8988T (cell line): ENCODE measurements at regions not wholly inside any gene's neighbourhood (a gene's known extent, or its start where the extent isn't known, plus 50 kb on each side); places are given as distances from the start of the nearest gene placed in this dataset.

Source experiments
- DNase-seq: peaks from one replicate; pipeline ENCODE4 v3.0.0; 2011

DNA sequence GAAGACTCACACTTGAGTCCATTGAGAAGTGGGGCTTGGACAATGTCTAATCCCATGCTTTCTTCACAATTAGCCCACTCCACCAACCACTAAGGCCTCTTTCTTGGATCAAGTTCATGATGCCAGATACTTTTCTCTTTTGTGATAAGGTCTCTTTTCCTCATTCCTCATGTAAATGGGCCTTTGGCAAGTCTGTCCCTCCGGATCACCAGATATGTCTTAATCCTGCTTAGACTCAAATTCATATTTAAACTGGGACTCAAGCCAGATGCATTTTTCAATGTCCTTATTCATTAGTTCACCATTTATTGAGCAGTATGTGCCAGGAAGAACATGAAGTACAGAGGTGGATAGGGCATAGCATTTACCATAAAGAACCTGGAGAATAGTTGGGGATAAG, 671.1 kb downstream of the TBL1XR1 start:
- no peak for DNase-seq

- no peak for DNase-seq
These were observed 674.2 kb downstream of the TBL1XR1 start for GRCh38 chr3:176523114-176523513.

DNA sequence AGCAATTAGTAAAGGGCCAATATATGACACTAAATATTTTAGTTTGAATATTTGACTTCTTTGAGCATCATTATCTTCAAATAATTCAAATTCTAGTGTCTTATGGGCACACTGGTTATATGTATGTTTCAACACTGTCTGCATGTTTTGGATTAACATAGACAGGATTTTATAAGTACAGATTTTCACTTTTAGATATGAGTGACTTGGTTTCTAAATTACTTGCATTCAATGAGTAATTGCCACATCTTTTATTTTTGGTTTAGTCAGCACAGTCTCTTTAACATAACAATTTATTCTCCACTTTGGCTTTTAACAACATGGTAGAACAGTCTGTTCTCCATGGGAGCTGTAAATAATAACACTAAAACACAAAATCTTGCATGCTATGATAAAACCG, 674.8 kb downstream of the TBL1XR1 start:
- no peak for DNase-seq

GRCh38 chr3:176521531-176522175, 675.6 kb downstream of the TBL1XR1 start:
- DNase-seq, result no peak

GRCh38 chr3:176514297-176514696, 683.0 kb downstream of the TBL1XR1 start:
- DNase-seq, result no peak

GRCh38 chr3:176513604-176514003, 683.7 kb downstream of the TBL1XR1 start:
- DNase-seq, result no peak

- DNase-seq, result no peak
These were observed 685.2 kb downstream of the TBL1XR1 start for GRCh38 chr3:176512037-176512436.

GRCh38 chr3:176510097-176510496, 687.2 kb downstream of the TBL1XR1 start:
- DNase-seq, result no peak

DNA sequence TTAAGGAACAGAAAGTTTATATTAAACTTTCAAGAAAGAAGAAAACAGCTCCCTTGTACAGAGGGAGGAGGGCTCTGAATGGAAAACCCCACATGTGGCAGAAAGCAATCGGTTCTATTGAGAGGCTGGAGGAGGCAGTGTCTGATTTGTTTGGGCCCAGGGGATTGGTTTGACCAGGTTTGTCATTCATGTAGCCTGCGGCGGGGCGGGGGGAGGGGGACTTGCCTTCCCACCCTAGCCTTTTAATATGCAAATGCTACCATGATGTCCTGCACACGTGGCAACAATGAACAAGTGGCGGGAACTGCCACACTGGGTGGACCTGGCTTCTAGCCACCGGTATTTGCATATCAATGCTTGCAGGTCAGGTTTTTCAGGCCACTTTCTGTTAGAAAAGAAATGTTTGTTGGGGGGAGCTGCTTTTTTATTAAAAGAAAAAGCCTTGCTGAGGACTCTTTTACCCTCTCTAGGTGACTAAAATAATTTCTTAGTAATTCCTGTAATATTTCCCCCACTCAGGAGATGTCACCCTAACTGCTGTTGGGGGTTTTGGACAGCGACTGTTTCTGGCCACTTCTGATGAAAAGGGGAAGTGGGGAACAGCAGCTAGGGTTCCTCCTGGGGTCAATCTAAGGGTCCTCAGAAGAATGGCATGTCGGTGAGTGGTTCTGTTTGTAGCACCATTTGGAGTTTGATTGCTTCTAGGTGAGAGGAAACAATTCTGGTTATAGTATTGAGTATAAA, 691.2 kb downstream of the TBL1XR1 start:
- DNase-seq, result no peak

GRCh38 chr3:176491084-176491483, 706.2 kb downstream of the TBL1XR1 start:
- DNase-seq, result no peak

GRCh38 chr3:176490357-176490756, 706.9 kb downstream of the TBL1XR1 start:
- no peak for DNase-seq

GRCh38 chr3:176479248-176479647, 718.0 kb downstream of the TBL1XR1 start:
- DNase-seq, result no peak

- DNase-seq, result no peak
These were observed 727.5 kb downstream of the TBL1XR1 start for GRCh38 chr3:176469694-176470205.

- DNase-seq, result no peak
These were observed 733.7 kb downstream of the TBL1XR1 start for GRCh38 chr3:176463610-176464009.

GRCh38 chr3:176447369-176447768, 749.9 kb downstream of the TBL1XR1 start:
- DNase-seq, result no peak

- DNase-seq, result no peak
These were observed 755.0 kb downstream of the TBL1XR1 start for GRCh38 chr3:176442326-176442725.

- no peak for DNase-seq
These were observed 757.6 kb downstream of the TBL1XR1 start for GRCh38 chr3:176439729-176440128.

DNA sequence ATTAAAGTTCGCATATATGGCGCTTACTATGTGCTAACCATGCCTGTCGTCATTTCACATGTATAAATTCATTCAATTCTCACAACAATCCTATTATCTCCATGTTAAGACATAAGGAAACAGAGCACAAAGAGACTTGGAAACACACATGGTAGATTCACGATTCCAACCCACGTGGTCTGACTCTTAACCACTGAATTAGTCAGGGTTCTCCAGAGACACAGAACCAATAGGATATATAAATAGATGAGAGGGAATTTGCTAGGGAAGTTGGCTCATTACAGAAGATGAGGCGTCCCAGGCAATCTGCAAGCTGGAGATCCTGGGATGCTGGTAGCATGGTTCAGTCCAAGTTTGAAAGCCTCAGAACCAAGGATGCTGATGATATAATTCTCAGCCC, 765.3 kb downstream of the TBL1XR1 start:
- DNase-seq, result no peak

DNA sequence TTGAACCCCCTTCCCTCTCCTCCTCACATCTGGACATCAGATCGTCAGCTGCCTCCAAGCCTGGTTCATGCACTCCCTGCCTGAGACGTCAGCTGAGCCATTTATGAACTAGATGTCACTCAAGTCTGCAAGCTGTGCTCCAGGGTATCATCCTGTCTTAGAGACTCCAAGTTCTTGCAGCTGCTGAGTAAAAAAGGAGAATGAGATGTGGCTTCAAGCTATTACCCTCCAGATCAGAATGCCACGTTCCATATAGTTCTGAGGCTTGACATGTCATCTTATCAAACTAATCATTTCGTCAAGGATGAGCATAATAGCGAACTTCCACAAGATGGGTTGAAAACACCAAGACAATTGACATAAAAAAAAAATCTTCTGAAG, 766.3 kb downstream of the TBL1XR1 start:
- DNase-seq, result no peak

GRCh38 chr3:176430244-176431037, 766.8 kb downstream of the TBL1XR1 start:
- no peak for DNase-seq

DNA sequence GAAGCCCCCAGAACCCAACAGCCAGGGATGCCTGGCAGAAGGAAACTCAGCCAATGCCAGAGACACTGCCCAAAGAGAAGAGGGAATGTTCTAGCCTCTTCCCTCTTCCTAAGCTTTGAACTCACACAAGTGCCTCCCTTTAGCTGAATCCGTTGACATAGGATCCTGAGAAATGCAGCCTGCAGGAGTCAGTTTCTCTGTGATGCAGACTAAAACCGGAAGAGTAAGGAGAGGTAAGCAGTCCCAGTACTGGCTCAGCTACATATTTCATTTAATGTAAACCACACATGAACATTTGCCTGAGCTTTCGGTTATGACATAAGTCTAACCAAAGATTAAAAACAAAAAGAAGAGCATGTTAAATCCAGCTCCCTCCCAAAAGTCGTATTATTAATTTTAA, 768.7 kb downstream of the TBL1XR1 start:
- DNase-seq, result no peak

DNA sequence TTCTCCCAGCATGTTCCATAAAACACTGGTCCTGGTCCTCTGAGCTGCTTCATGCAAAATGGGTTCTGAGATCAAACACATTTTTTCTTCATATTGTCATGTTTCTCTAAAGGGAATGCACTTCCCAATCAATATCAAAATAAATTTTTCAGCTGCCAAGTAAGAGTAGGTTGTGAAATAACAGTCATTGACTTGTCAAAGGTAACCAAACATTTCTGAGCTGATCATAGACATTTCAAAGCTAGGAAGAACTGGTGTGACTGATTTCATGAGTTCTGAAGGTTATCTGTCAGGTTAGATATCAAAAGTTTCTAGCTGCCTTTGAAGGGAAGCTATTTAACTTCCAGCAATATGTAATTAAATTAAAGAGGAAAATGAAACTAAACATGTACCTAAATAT, 770.9 kb downstream of the TBL1XR1 start:
- no peak for DNase-seq

DNA sequence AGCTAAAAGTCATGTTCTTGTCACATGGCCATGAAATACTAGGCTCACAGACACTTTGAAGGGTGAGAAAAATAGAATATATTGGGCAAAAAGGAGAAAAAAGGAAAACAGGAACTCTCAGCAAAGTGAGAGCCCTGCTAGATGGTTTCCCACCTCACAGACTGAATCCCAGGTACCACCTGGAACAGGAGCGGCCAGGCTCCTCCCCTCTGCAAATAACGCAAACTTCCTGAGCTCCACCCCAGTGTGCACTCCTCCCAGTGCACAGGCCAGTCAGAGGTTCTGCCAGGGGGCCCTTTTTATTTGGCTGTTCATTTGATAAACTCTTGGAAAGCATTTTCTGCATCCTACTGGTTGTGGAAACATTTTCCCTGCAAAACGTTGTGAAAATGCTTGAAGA, 780.4 kb downstream of the TBL1XR1 start:
- DNase-seq, result no peak
